ENCODE measurements at regions not wholly inside any gene's neighbourhood (a gene's known extent, or its start where the extent isn't known, plus 50 kb on each side); places are given as distances from the start of the nearest gene placed in this dataset.

GRCh38 chr12:19726122-19726521 is 286.8 kb downstream of the AEBP2 start:
- no peak overlapping the region for H3K9ac ChIP-seq (ENCODE audit: low read depth, low read length, poor library complexity, severe bottlenecking)
- no peak overlapping the region for H2AFZ ChIP-seq (ENCODE audit: low read length)
- TF ChIP-seq EZH2phosphoT487 (IDR thresholded peaks at IDR 0.05; ENCODE audit: borderline replicate concordance) (no peak), CTCF (conservative IDR thresholded peaks at IDR 0.05; ENCODE audit: low read length) (no peak)
- no peaks in the 10 kb centered on the region for H3K36me3 ChIP-seq (ENCODE audit: insufficient read depth, low read length)
- H3K79me2 ChIP-seq (ENCODE audit: insufficient read depth, low read length) = no peaks in the 10 kb centered on the region
- H3K9me2 ChIP-seq (replicated peaks; ENCODE audit: low read depth, low read length) = no peaks in the 10 kb centered on the region
- H3K4me2 ChIP-seq (ENCODE audit: low read depth, low read length, poor library complexity, severe bottlenecking) = no peak overlapping the region
- H3K4me3 ChIP-seq (ENCODE audit: low read length, poor library complexity, severe bottlenecking) = no peak overlapping the region
- H3K27me3 ChIP-seq (ENCODE audit: insufficient read depth, low read length, poor library complexity, severe bottlenecking) = no peaks in the 10 kb centered on the region
- no peaks in the 10 kb centered on the region for H3F3A ChIP-seq (ENCODE audit: low read depth)
- H4K20me1 ChIP-seq (ENCODE audit: insufficient read depth, low read length, poor library complexity, severe bottlenecking) = no peaks in the 10 kb centered on the region
- peaks cover 5% of the 10 kb centered on the region; the same call in 1 of the 2 replicates for H3K9me3 ChIP-seq (ENCODE audit: insufficient read depth, low read depth, low read length)
- H3K4me1 ChIP-seq (ENCODE audit: insufficient read depth, low read length, poor library complexity, severe bottlenecking) = no peaks in the 10 kb centered on the region

- Histone ChIP-seq H3K9me2 (replicated peaks; ENCODE audit: low read depth, low read length) (no peaks in the 10 kb centered on the region), H3K9me3 (ENCODE audit: insufficient read depth, low read depth, low read length) (peaks cover 5% of the 10 kb centered on the region; the same call in 1 of the 2 replicates), H3K9ac (ENCODE audit: low read depth, low read length, poor library complexity, severe bottlenecking) (no peak overlapping the region)
Observed at GRCh38 chr12:19726592-19726991, 287.3 kb downstream of the AEBP2 start.

GRCh38 chr12:19737019-19737418 is 297.7 kb downstream of the AEBP2 start:
- Histone ChIP-seq H3K4me3 (ENCODE audit: low read length, poor library complexity, severe bottlenecking) (no peak overlapping the region), H3K27me3 (ENCODE audit: insufficient read depth, low read length, poor library complexity, severe bottlenecking) (no peaks in the 10 kb centered on the region), H3K36me3 (ENCODE audit: insufficient read depth, low read length) (no peaks in the 10 kb centered on the region), H3K4me2 (ENCODE audit: low read depth, low read length, poor library complexity, severe bottlenecking) (no peak overlapping the region), H2AFZ (ENCODE audit: low read length) (no peak overlapping the region), H3K9ac (ENCODE audit: low read depth, low read length, poor library complexity, severe bottlenecking) (no peak overlapping the region), H4K20me1 (ENCODE audit: insufficient read depth, low read length, poor library complexity, severe bottlenecking) (no peaks in the 10 kb centered on the region), H3F3A (ENCODE audit: low read depth) (no peaks in the 10 kb centered on the region), H3K79me2 (ENCODE audit: insufficient read depth, low read length) (no peaks in the 10 kb centered on the region), H3K4me1 (ENCODE audit: insufficient read depth, low read length, poor library complexity, severe bottlenecking) (no peaks in the 10 kb centered on the region), H3K9me3 (ENCODE audit: insufficient read depth, low read depth, low read length) (no peaks in the 10 kb centered on the region), H3K9me2 (replicated peaks; ENCODE audit: low read depth, low read length) (no peaks in the 10 kb centered on the region)
- TF ChIP-seq CTCF (conservative IDR thresholded peaks at IDR 0.05; ENCODE audit: low read length) = no peak

More at GRCh38 chr12:19726592-19726991, 287.3 kb downstream of the AEBP2 start:
- no peaks in the 10 kb centered on the region for H3K79me2 ChIP-seq (ENCODE audit: insufficient read depth, low read length)
- no peaks in the 10 kb centered on the region for H4K20me1 ChIP-seq (ENCODE audit: insufficient read depth, low read length, poor library complexity, severe bottlenecking)
- H3K4me2 ChIP-seq (ENCODE audit: low read depth, low read length, poor library complexity, severe bottlenecking) = no peak overlapping the region
- no peaks in the 10 kb centered on the region for H3K4me1 ChIP-seq (ENCODE audit: insufficient read depth, low read length, poor library complexity, severe bottlenecking)
- no peaks in the 10 kb centered on the region for H3K27me3 ChIP-seq (ENCODE audit: insufficient read depth, low read length, poor library complexity, severe bottlenecking)
- TF ChIP-seq CTCF (conservative IDR thresholded peaks at IDR 0.05; ENCODE audit: low read length) = no peak
- no peak for TF ChIP-seq EZH2phosphoT487 (IDR thresholded peaks at IDR 0.05; ENCODE audit: borderline replicate concordance)
- no peaks in the 10 kb centered on the region for H3K36me3 ChIP-seq (ENCODE audit: insufficient read depth, low read length)
- H3K4me3 ChIP-seq (ENCODE audit: low read length, poor library complexity, severe bottlenecking) = no peak overlapping the region
- no peaks in the 10 kb centered on the region for H3F3A ChIP-seq (ENCODE audit: low read depth)
- no peak overlapping the region for H2AFZ ChIP-seq (ENCODE audit: low read length)
